GM23338 (cell line): ENCODE measurements at regions not wholly inside any gene's neighbourhood (a gene's known extent, or its start where the extent isn't known, plus 50 kb on each side); places are given as distances from the start of the nearest gene placed in this dataset.

Source experiments
- CREB1 ChIP-seq: fragments of 250-450 bp; sonication (Bioruptor Pico); IDR thresholded peaks from 2 replicates; pipeline ENCODE4 v1.5.0; 2020; ENCODE audit warnings: low read depth, mild to moderate bottlenecking, moderate library complexity
- EZH2 ChIP-seq: fragments of 200-600 bp; sonication (generic); IDR thresholded peaks from one replicate; pipeline ENCODE4 v1.8.0; 2017; ENCODE audit warnings: antibody characterized with exemption, mild to moderate bottlenecking, low read depth; ENCODE audit not compliant: unreplicated experiment
- EZH2phosphoT487 ChIP-seq: fragments of 200-600 bp; sonication (generic); IDR thresholded peaks from one replicate; pipeline ENCODE4 v1.8.1; 2018; ENCODE audit warnings: antibody characterized with exemption; ENCODE audit not compliant: unreplicated experiment
- JUNB ChIP-seq: IDR thresholded peaks from one replicate; pipeline ENCODE4 v1.6.1; 2016; ENCODE audit warnings: antibody characterized with exemption; ENCODE audit not compliant: unreplicated experiment
- NANOG ChIP-seq: IDR thresholded peaks from 2 replicates; pipeline ENCODE4 v1.6.1; 2016; ENCODE audit warnings: antibody characterized with exemption, borderline replicate concordance
- POLR2AphosphoS5 ChIP-seq: IDR thresholded peaks from 2 replicates; pipeline ENCODE4 v1.6.1; 2016; ENCODE audit warnings: antibody characterized with exemption, low read depth
- ZNF331 ChIP-seq: fragments of 250-450 bp; sonication (Bioruptor Pico); IDR thresholded peaks from 2 replicates; pipeline ENCODE4 v1.5.0; 2020; ENCODE audit warnings: low read depth, mild to moderate bottlenecking, moderate library complexity
- TF ChIP-seq, protein P1 (sequence below), 2 experiments: fragments of 200-600 bp in 1 of 2; sonication (generic) in 1 of 2; conservative IDR thresholded peaks; 2 replicates each; pipeline versions ENCODE4 v1.5.1 to v1.6.1; 2016 to 2017; ENCODE audit warnings: antibody characterized with exemption in 2 of 2, low read depth in 2 of 2, mild to moderate bottlenecking in 2 of 2, moderate library complexity in 1 of 2
- TF ChIP-seq, protein P2 (sequence below): IDR thresholded peaks from one replicate; pipeline ENCODE4 v1.6.1; 2018; ENCODE audit warnings: antibody characterized with exemption; ENCODE audit not compliant: unreplicated experiment

DNA sequence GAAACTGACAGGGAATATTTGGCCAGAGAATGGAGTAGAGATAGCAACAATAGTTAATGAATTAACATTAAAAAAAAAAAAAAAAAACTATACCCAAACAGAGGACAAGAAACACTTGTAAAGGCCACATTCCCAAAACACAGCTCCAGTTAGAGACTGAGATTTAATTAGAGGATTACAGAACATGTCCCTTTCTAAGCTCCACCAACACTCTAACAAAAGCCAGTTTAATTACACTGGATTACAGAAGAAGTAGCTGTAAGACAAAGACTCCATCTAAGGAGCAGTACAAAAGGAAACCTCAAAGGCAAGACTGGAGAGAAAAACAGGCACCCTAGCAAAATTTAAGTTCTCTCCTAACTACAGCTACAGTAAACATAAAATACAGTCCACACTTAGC is 1247.7 kb upstream of the AGA start:
- TF ChIP-seq EZH2: no peak
- TF ChIP-seq, protein P1, sequence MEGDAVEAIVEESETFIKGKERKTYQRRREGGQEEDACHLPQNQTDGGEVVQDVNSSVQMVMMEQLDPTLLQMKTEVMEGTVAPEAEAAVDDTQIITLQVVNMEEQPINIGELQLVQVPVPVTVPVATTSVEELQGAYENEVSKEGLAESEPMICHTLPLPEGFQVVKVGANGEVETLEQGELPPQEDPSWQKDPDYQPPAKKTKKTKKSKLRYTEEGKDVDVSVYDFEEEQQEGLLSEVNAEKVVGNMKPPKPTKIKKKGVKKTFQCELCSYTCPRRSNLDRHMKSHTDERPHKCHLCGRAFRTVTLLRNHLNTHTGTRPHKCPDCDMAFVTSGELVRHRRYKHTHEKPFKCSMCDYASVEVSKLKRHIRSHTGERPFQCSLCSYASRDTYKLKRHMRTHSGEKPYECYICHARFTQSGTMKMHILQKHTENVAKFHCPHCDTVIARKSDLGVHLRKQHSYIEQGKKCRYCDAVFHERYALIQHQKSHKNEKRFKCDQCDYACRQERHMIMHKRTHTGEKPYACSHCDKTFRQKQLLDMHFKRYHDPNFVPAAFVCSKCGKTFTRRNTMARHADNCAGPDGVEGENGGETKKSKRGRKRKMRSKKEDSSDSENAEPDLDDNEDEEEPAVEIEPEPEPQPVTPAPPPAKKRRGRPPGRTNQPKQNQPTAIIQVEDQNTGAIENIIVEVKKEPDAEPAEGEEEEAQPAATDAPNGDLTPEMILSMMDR (conservative IDR thresholded peaks at IDR 0.05; ENCODE audit: low read depth in 2 of 2): no peak
- no peak for TF ChIP-seq POLR2AphosphoS5
- no peak for TF ChIP-seq JUNB
- TF ChIP-seq, protein P2, sequence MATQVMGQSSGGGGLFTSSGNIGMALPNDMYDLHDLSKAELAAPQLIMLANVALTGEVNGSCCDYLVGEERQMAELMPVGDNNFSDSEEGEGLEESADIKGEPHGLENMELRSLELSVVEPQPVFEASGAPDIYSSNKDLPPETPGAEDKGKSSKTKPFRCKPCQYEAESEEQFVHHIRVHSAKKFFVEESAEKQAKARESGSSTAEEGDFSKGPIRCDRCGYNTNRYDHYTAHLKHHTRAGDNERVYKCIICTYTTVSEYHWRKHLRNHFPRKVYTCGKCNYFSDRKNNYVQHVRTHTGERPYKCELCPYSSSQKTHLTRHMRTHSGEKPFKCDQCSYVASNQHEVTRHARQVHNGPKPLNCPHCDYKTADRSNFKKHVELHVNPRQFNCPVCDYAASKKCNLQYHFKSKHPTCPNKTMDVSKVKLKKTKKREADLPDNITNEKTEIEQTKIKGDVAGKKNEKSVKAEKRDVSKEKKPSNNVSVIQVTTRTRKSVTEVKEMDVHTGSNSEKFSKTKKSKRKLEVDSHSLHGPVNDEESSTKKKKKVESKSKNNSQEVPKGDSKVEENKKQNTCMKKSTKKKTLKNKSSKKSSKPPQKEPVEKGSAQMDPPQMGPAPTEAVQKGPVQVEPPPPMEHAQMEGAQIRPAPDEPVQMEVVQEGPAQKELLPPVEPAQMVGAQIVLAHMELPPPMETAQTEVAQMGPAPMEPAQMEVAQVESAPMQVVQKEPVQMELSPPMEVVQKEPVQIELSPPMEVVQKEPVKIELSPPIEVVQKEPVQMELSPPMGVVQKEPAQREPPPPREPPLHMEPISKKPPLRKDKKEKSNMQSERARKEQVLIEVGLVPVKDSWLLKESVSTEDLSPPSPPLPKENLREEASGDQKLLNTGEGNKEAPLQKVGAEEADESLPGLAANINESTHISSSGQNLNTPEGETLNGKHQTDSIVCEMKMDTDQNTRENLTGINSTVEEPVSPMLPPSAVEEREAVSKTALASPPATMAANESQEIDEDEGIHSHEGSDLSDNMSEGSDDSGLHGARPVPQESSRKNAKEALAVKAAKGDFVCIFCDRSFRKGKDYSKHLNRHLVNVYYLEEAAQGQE: no peak
- no peak for TF ChIP-seq EZH2phosphoT487
- TF ChIP-seq ZNF331: no peak
- TF ChIP-seq NANOG: no peak
- no peak for TF ChIP-seq CREB1 (CRISPR knock-in tag)
